IMR-90 (cell line): ENCODE measurements at regions not wholly inside any gene's neighbourhood (a gene's known extent, or its start where the extent isn't known, plus 50 kb on each side); places are given as distances from the start of the nearest gene placed in this dataset.

Experiments
- ATAC-seq: fragments of 200-7000 bp; cut with Tn5 transposase; 2 replicates; pipeline ENCODE4 v1.9.1; 2020; ENCODE audit warnings: low read depth, mild to moderate bottlenecking, moderate library complexity
- BruUV-seq: library from RNA; stranded (reverse); fragments of 400-500 nt; replicated peaks from 2 replicates; lab custom pipeline; 2021; lab: Mats Ljungman, UMichigan
- CTCF ChIA-PET: fragments of 300-600 bp; formaldehyde crosslinking; extraction: SDS; loops from one replicate; lab custom pipeline; 2021; ENCODE audit warnings: antibody characterized with exemption; lab: Yijun Ruan, JAX
- POLR2A ChIA-PET: fragments of 300-600 bp; sonication (Branson Sonifier 250); formaldehyde crosslinking; loops from one replicate; lab custom pipeline; 2022; ENCODE audit warnings: antibody characterized with exemption; ENCODE audit not compliant: unreplicated experiment; lab: Charles Lee
- DNase-seq: peaks from one replicate; pipeline ENCODE4 v3.0.0; 2013
- H2AFZ ChIP-seq: replicated peaks from 2 replicates; pipeline ENCODE3; 2013; ENCODE audit warnings: low read length, mild to moderate bottlenecking; ENCODE audit not compliant: poor library complexity
- H2AK5ac ChIP-seq: 2 replicates; pipeline ENCODE4 v1.6.1; 2013; ENCODE audit warnings: low read depth, low read length, inconsistent platforms
- H2AK9ac ChIP-seq: replicated peaks from 2 replicates; pipeline ENCODE3; 2013; ENCODE audit warnings: mild to moderate bottlenecking, low read depth, low read length, moderate library complexity; ENCODE audit not compliant: poor library complexity
- H2BK120ac ChIP-seq: 2 replicates; pipeline ENCODE4 v1.6.1; 2013; ENCODE audit warnings: low read depth, low read length, inconsistent platforms
- H2BK15ac ChIP-seq: 3 replicates; pipeline ENCODE4 v1.6.1; 2013; ENCODE audit warnings: low read depth, low read length, inconsistent platforms
- H2BK20ac ChIP-seq: 2 replicates; pipeline ENCODE4 v1.6.1; 2013; ENCODE audit warnings: low read depth, mild to moderate bottlenecking, inconsistent platforms, low read length, moderate library complexity
- H2BK5ac ChIP-seq: 2 replicates; pipeline ENCODE4 v1.6.1; 2013; ENCODE audit warnings: mild to moderate bottlenecking, low read depth, low read length, inconsistent platforms; ENCODE audit not compliant: poor library complexity, severe bottlenecking
- H3K14ac ChIP-seq: replicated peaks from 2 replicates; pipeline ENCODE4 v1.6.1; 2013; ENCODE audit warnings: low read depth, low read length, inconsistent platforms
- H3K18ac ChIP-seq: 2 replicates; pipeline ENCODE4 v1.6.1; 2013; ENCODE audit warnings: low read depth, low read length, control low read depth
- H3K23ac ChIP-seq: 2 replicates; pipeline ENCODE4 v1.6.1; 2013; ENCODE audit warnings: low read depth, low read length, inconsistent platforms
- H3K27ac ChIP-seq: 2 replicates; pipeline ENCODE4 v1.5.1; 2013; ENCODE audit warnings: mild to moderate bottlenecking, control low read depth, low read length; ENCODE audit not compliant: insufficient read depth
- H3K27me3 ChIP-seq: 2 replicates; pipeline ENCODE4 v1.6.1; 2013; ENCODE audit warnings: low read length; ENCODE audit not compliant: control insufficient read depth, insufficient read depth
- H3K36me3 ChIP-seq: 2 replicates; pipeline ENCODE4 v1.6.1; 2013; ENCODE audit warnings: low read length, mixed read lengths; ENCODE audit not compliant: control insufficient read depth, insufficient read depth
- H3K4ac ChIP-seq: 2 replicates; pipeline ENCODE4 v1.6.1; 2013; ENCODE audit warnings: low read depth, low read length, inconsistent platforms
- H3K4me1 ChIP-seq: 2 replicates; pipeline ENCODE4 v1.6.1; 2013; ENCODE audit warnings: low read length, mixed read lengths; ENCODE audit not compliant: control insufficient read depth, insufficient read depth
- H3K4me2 ChIP-seq: 2 replicates; pipeline ENCODE4 v1.6.1; 2013; ENCODE audit warnings: low read depth, mild to moderate bottlenecking, control low read depth, low read length, moderate library complexity
- H3K4me3 ChIP-seq: 2 replicates; pipeline ENCODE4 v1.5.1; 2013; ENCODE audit warnings: low read depth, mild to moderate bottlenecking, control low read depth, low read length, moderate library complexity; ENCODE audit not compliant: insufficient read depth
- H3K56ac ChIP-seq: 2 replicates; pipeline ENCODE4 v1.6.1; 2013; ENCODE audit warnings: low read length, inconsistent platforms; ENCODE audit not compliant: insufficient read depth; ENCODE audit errors: extremely low read depth
- H3K79me1 ChIP-seq, 2 experiments: 2 replicates each; pipeline ENCODE4 v1.6.1; 2013; ENCODE audit warnings: low read length in 2 of 2, inconsistent platforms in 1 of 2, low read depth in 1 of 2
- H3K9ac ChIP-seq: 2 replicates; pipeline ENCODE4 v1.6.1; 2013; ENCODE audit warnings: low read depth, low read length, control low read depth
- H3K9me1 ChIP-seq: 2 replicates; pipeline ENCODE4 v1.6.1; 2013; ENCODE audit warnings: low read length, inconsistent platforms; ENCODE audit not compliant: insufficient read depth
- H3K9me3 ChIP-seq: 2 replicates; pipeline ENCODE4 v1.6.1; 2013; ENCODE audit warnings: low read length; ENCODE audit not compliant: control insufficient read depth, insufficient read depth
- H4K20me1 ChIP-seq: 2 replicates; pipeline ENCODE4 v1.6.1; 2013; ENCODE audit warnings: low read length, inconsistent platforms; ENCODE audit not compliant: insufficient read depth
- H4K5ac ChIP-seq: 2 replicates; pipeline ENCODE4 v1.6.1; 2013; ENCODE audit warnings: mild to moderate bottlenecking, low read depth, low read length, control low read depth
- H4K8ac ChIP-seq, 2 experiments: 2 replicates each; pipeline ENCODE4 v1.6.1; 2013; ENCODE audit warnings: low read depth in 2 of 2, low read length in 2 of 2, control low read depth in 1 of 2, inconsistent platforms in 1 of 2
- H4K91ac ChIP-seq: 2 replicates; pipeline ENCODE4 v1.6.1; 2013; ENCODE audit warnings: low read depth, low read length, inconsistent platforms; ENCODE audit not compliant: insufficient read depth
- BHLHE40 ChIP-seq: fragments of 150-350 bp; IDR thresholded peaks from 2 replicates; pipeline ENCODE4 v1.6.1; 2016; ENCODE audit warnings: mild to moderate bottlenecking, low read depth, low read length
- CEBPB ChIP-seq: IDR thresholded peaks from 2 replicates; pipeline ENCODE4 v1.6.1; 2012; ENCODE audit warnings: low read depth, low read length, improper control_type of control experiment
- CHD1 ChIP-seq: IDR thresholded peaks from 2 replicates; pipeline ENCODE4 v1.6.1; 2012; ENCODE audit warnings: low read depth, low read length, improper control_type of control experiment
- CTCF ChIP-seq: conservative IDR thresholded peaks from 2 replicates; pipeline ENCODE4 v1.5.1; 2012; ENCODE audit warnings: mild to moderate bottlenecking, low read depth, low read length, improper control_type of control experiment
- ELK1 ChIP-seq: fragments of 150-350 bp; IDR thresholded peaks from 2 replicates; pipeline ENCODE4 v1.6.1; 2016; ENCODE audit warnings: low read depth, mild to moderate bottlenecking, low read length, moderate library complexity, borderline replicate concordance
- MAFK ChIP-seq: IDR thresholded peaks from 2 replicates; pipeline ENCODE4 v1.6.1; 2012; ENCODE audit warnings: low read depth, low read length, improper control_type of control experiment
- MXI1 ChIP-seq: IDR thresholded peaks from 2 replicates; pipeline ENCODE4 v1.6.1; 2012; ENCODE audit warnings: low read depth, mild to moderate bottlenecking, low read length, moderate library complexity, borderline replicate concordance
- NFE2L2 ChIP-seq: fragments of 150-350 bp; IDR thresholded peaks from 2 replicates; pipeline ENCODE4 v1.6.1; 2016; ENCODE audit warnings: low read depth, mild to moderate bottlenecking, low read length
- POLR2A ChIP-seq: IDR thresholded peaks from 2 replicates; pipeline ENCODE4 v1.6.1; 2012; ENCODE audit warnings: mild to moderate bottlenecking, low read depth, low read length
- RAD21 ChIP-seq: IDR thresholded peaks from 2 replicates; pipeline ENCODE4 v1.6.1; 2012; ENCODE audit warnings: low read length, improper control_type of control experiment
- RFX5 ChIP-seq: IDR thresholded peaks from 2 replicates; pipeline ENCODE4 v1.8.0; 2012; ENCODE audit warnings: low read depth, mild to moderate bottlenecking, low read length, moderate library complexity
- SMC3 ChIP-seq: fragments of 150-350 bp; IDR thresholded peaks from 2 replicates; pipeline ENCODE4 v1.6.1; 2016; ENCODE audit warnings: low read depth, mild to moderate bottlenecking, antibody characterized with exemption, low read length, moderate library complexity
- USF2 ChIP-seq: fragments of 150-350 bp; IDR thresholded peaks from 2 replicates; pipeline ENCODE4 v1.6.1; 2017; ENCODE audit warnings: mild to moderate bottlenecking, antibody characterized with exemption, low read length, low read depth
- WGBS, 2 experiments: methylation state at CpG; one replicate each; pipeline versions ENCODE4 v1.1.5 to v1.1.7; 2013; ENCODE audit warnings: missing lambda C conversion rate in 2 of 2; ENCODE audit not compliant: insufficient read length in 1 of 2; ENCODE audit errors: extremely low coverage in 2 of 2; 5-methylcytosine and 5-hydroxymethylcytosine counted together
- dilution Hi-C: fragments of 300-500 bp; cut with HindIII; formaldehyde crosslinking; loops from one replicate; pipeline ENCODE4 v1.14.3; 2018; ENCODE audit warnings: low sequenced_read_pairs; ENCODE audit not compliant: unreplicated experiment
- in situ Hi-C: fragments of 300-500 bp; cut with MboI; formaldehyde crosslinking; loops from 3 replicates; pipeline ENCODE4 v1.14.3; 2019; ENCODE audit warnings: low sequenced_read_pairs, inconsistent platforms, mixed read lengths
- intact Hi-C: fragments of 100-400 bp; cut with micrococcal nuclease; formaldehyde crosslinking; loops from 2 replicates; pipeline ENCODE4 v1.10.0; 2022

DNA sequence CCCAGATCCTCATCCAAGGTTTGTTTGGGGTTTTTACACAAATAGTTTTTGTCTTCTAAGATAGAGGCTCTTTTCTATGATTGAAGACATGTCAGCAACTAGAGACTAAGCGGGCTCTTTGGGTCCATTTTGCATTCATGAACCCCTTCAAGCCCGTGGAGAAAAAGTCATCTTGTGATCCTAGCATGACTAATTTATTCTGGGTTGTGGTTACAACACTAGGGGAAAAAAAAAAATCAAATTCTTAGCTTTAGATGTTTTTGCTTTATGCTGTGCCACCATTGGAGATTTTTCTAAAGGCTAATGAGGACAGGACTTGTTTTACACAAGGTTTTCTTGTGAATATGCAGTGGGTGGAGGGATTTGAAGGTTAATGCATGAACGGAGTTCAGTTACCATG, 440.0 kb downstream of the PCDH7 start:
- no peaks in the 10 kb centered on the region for H3K4me1 ChIP-seq
- no CpG with 5 or more reads among the region's 3 CpGs for WGBS, 2 experiments
- ATAC-seq = no peak
- no peak overlapping the region for H2BK5ac ChIP-seq
- H4K8ac ChIP-seq = no peak overlapping the region
- no peak overlapping the region for H2BK120ac ChIP-seq
- no peak overlapping the region for H3K23ac ChIP-seq
- no peak overlapping the region for H2AK9ac ChIP-seq
- H4K91ac ChIP-seq = no peak overlapping the region
- in situ Hi-C loops = no loop called here
- intact Hi-C loops = no loop called here
- ChIA-PET POLR2A (no interaction called here), CTCF (no interaction called here)
- H2BK15ac ChIP-seq = no peak overlapping the region
- no TSS peak for BruUV-seq
- no peaks in the 10 kb centered on the region for H3K9me1 ChIP-seq
- H3K27ac ChIP-seq = no peak overlapping the region
- no peak for TF ChIP-seq RAD21
- no peak for TF ChIP-seq SMC3
- TF ChIP-seq MXI1 = no peak
- no peak for TF ChIP-seq ELK1
- TF ChIP-seq BHLHE40 = no peak
- no peak for TF ChIP-seq RFX5
- no peak for TF ChIP-seq POLR2A
- no peak for TF ChIP-seq CTCF
- no peak for TF ChIP-seq USF2
- no peak for TF ChIP-seq CEBPB
- no peak for TF ChIP-seq NFE2L2
- TF ChIP-seq CHD1 = no peak
- no peak for TF ChIP-seq MAFK
- H3K4me3 ChIP-seq = no peak overlapping the region
- no peak overlapping the region for H2AFZ ChIP-seq
- no peaks in the 10 kb centered on the region for H3K79me1 ChIP-seq
- dilution Hi-C loops = no loop called here
- H3K56ac ChIP-seq = no peak overlapping the region
- no peak overlapping the region for H3K9ac ChIP-seq
- H3K27me3 ChIP-seq = no peaks in the 10 kb centered on the region; the same call in 1 of the 2 replicates
- H4K20me1 ChIP-seq = no peaks in the 10 kb centered on the region
- no peak overlapping the region for H3K4me2 ChIP-seq
- H3K4ac ChIP-seq = no peak overlapping the region
- no peak overlapping the region for H2AK5ac ChIP-seq
- no peak overlapping the region for H3K18ac ChIP-seq
- no peaks in the 10 kb centered on the region for H3K9me3 ChIP-seq
- H2BK20ac ChIP-seq = no peak overlapping the region
- DNase-seq = no peak
- no peaks in the 10 kb centered on the region for H3K36me3 ChIP-seq
- no peak overlapping the region for H3K14ac ChIP-seq
- no peak overlapping the region for H4K5ac ChIP-seq
